ENCODE measurements at regions not wholly inside any gene's neighbourhood (a gene's known extent, or its start where the extent isn't known, plus 50 kb on each side); places are given as distances from the start of the nearest gene placed in this dataset.

- POLR2A ChIA-PET, result no interaction called here
- in situ Hi-C loops (cut with HindIII; ENCODE audit: low pct_unique_long_range_greater_than_20kb, low sequenced_read_pairs), result no loop called here
- intact Hi-C loops (cut with micrococcal nuclease; ENCODE audit: unreplicated experiment), result no loop called here
- ATAC-seq (no peak), DNase-seq (ENCODE audit: low read depth, low spot score) (no peak)
- no TSS peak for BruUV-seq (replicated peaks)
- TF ChIP-seq TCF7L2 (IDR thresholded peaks at IDR 0.05; ENCODE audit: low read depth, low read length) (no peak), POLR2AphosphoS5 (IDR thresholded peaks at IDR 0.05; ENCODE audit: low read depth, low read length) (no peak), SIN3A (IDR thresholded peaks at IDR 0.05; ENCODE audit: borderline replicate concordance, insufficient read depth, low read depth, low read length) (no peak)
- TF ChIP-seq, protein P1, sequence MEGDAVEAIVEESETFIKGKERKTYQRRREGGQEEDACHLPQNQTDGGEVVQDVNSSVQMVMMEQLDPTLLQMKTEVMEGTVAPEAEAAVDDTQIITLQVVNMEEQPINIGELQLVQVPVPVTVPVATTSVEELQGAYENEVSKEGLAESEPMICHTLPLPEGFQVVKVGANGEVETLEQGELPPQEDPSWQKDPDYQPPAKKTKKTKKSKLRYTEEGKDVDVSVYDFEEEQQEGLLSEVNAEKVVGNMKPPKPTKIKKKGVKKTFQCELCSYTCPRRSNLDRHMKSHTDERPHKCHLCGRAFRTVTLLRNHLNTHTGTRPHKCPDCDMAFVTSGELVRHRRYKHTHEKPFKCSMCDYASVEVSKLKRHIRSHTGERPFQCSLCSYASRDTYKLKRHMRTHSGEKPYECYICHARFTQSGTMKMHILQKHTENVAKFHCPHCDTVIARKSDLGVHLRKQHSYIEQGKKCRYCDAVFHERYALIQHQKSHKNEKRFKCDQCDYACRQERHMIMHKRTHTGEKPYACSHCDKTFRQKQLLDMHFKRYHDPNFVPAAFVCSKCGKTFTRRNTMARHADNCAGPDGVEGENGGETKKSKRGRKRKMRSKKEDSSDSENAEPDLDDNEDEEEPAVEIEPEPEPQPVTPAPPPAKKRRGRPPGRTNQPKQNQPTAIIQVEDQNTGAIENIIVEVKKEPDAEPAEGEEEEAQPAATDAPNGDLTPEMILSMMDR (IDR thresholded peaks at IDR 0.05), result no peak
- TF ChIP-seq, protein P2, sequence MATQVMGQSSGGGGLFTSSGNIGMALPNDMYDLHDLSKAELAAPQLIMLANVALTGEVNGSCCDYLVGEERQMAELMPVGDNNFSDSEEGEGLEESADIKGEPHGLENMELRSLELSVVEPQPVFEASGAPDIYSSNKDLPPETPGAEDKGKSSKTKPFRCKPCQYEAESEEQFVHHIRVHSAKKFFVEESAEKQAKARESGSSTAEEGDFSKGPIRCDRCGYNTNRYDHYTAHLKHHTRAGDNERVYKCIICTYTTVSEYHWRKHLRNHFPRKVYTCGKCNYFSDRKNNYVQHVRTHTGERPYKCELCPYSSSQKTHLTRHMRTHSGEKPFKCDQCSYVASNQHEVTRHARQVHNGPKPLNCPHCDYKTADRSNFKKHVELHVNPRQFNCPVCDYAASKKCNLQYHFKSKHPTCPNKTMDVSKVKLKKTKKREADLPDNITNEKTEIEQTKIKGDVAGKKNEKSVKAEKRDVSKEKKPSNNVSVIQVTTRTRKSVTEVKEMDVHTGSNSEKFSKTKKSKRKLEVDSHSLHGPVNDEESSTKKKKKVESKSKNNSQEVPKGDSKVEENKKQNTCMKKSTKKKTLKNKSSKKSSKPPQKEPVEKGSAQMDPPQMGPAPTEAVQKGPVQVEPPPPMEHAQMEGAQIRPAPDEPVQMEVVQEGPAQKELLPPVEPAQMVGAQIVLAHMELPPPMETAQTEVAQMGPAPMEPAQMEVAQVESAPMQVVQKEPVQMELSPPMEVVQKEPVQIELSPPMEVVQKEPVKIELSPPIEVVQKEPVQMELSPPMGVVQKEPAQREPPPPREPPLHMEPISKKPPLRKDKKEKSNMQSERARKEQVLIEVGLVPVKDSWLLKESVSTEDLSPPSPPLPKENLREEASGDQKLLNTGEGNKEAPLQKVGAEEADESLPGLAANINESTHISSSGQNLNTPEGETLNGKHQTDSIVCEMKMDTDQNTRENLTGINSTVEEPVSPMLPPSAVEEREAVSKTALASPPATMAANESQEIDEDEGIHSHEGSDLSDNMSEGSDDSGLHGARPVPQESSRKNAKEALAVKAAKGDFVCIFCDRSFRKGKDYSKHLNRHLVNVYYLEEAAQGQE (IDR thresholded peaks at IDR 0.05; ENCODE audit: insufficient read depth in 1 of 2, low read depth in 2 of 2, low read length in 1 of 2), result no peak
- Histone ChIP-seq H3K27me3 (ENCODE audit: control insufficient read depth, insufficient read depth, low read length) (peaks cover 3% of the 10 kb centered on the region), H3K27ac (ENCODE audit: low read length) (no peak overlapping the region), H3K36me3 (ENCODE audit: control insufficient read depth, insufficient read depth, low read length) (no peaks in the 10 kb centered on the region), H3K4me3 (ENCODE audit: low read depth in 2 of 2, low read length in 2 of 2) (no peak overlapping the region), H3K4me1 (ENCODE audit: control insufficient read depth, insufficient read depth, low read length) (no peaks in the 10 kb centered on the region), H3K9me3 (ENCODE audit: control insufficient read depth, insufficient read depth, low read depth, low read length) (no peaks in the 10 kb centered on the region)
- CTCF ChIA-PET, result no interaction called here
Observed at GRCh38 chr10:113226831-113227445, 276.9 kb downstream of the TCF7L2 start.

GRCh38 chr10:113228530-113228929 lies 278.5 kb downstream of the TCF7L2 start:
- Histone ChIP-seq H3K9me3 (ENCODE audit: control insufficient read depth, insufficient read depth, low read depth, low read length) (no peaks in the 10 kb centered on the region), H3K4me3 (ENCODE audit: low read depth in 2 of 2, low read length in 2 of 2) (no peak overlapping the region), H3K27me3 (ENCODE audit: control insufficient read depth, insufficient read depth, low read length) (no peaks in the 10 kb centered on the region; the same call in none of the 2 replicates), H3K36me3 (ENCODE audit: control insufficient read depth, insufficient read depth, low read length) (no peaks in the 10 kb centered on the region), H3K4me1 (ENCODE audit: control insufficient read depth, insufficient read depth, low read length) (no peaks in the 10 kb centered on the region), H3K27ac (ENCODE audit: low read length) (no peak overlapping the region)
- ATAC-seq (no peak), DNase-seq (ENCODE audit: low read depth, low spot score) (no peak)
- POLR2A ChIA-PET, result no interaction called here
- TF ChIP-seq POLR2AphosphoS5 (IDR thresholded peaks at IDR 0.05; ENCODE audit: low read depth, low read length) (no peak), SIN3A (IDR thresholded peaks at IDR 0.05; ENCODE audit: borderline replicate concordance, insufficient read depth, low read depth, low read length) (no peak)
- TF ChIP-seq, protein P2 (IDR thresholded peaks at IDR 0.05; ENCODE audit: insufficient read depth in 1 of 2, low read depth in 2 of 2, low read length in 1 of 2), result no peak
- in situ Hi-C loops (cut with HindIII; ENCODE audit: low pct_unique_long_range_greater_than_20kb, low sequenced_read_pairs), result no loop called here
- intact Hi-C loops (cut with micrococcal nuclease; ENCODE audit: unreplicated experiment), result no loop called here
- CTCF ChIA-PET, result no interaction called here
- BruUV-seq (replicated peaks), result no TSS peak
